SK-N-SH treated with all-trans-retinoic acid at 6 μM for 48 hours (cell line): ENCODE measurements at regions not wholly inside any gene's neighbourhood (a gene's known extent, or its start where the extent isn't known, plus 50 kb on each side); places are given as distances from the start of the nearest gene placed in this dataset.
A peak's percentile ranks its signal among the peaks of the same experiment; 100 is the strongest.

Experiments
- ATAC-seq: fragments of 200-7000 bp; cut with Tn5 transposase; 3 replicates; pipeline ENCODE4 v1.9.1; 2020; ENCODE audit warnings: mild to moderate bottlenecking, moderate library complexity
- ARNTL ChIP-seq: fragments of 450-650 bp; formaldehyde crosslinking; IDR thresholded peaks from 2 replicates; pipeline ENCODE4 v1.5.0; 2020; ENCODE audit warnings: low read depth, mild to moderate bottlenecking, moderate library complexity, borderline replicate concordance
- BACH2 ChIP-seq: fragments of 250-450 bp; sonication (Bioruptor Pico); IDR thresholded peaks from 2 replicates; pipeline ENCODE4 v1.9.0; 2021; ENCODE audit warnings: mild to moderate bottlenecking, borderline replicate concordance
- CSDC2 ChIP-seq: fragments of 250-450 bp; sonication (Bioruptor Pico); IDR thresholded peaks from 2 replicates; pipeline ENCODE4 v1.5.0; 2020; ENCODE audit warnings: mild to moderate bottlenecking, moderate library complexity
- CSRNP3 ChIP-seq: fragments of 250-450 bp; sonication (Bioruptor Pico); IDR thresholded peaks from 2 replicates; pipeline ENCODE4 v1.5.1; 2021; ENCODE audit warnings: mild to moderate bottlenecking, moderate library complexity
- ESRRG ChIP-seq: fragments of 250-450 bp; sonication (Bioruptor Pico); IDR thresholded peaks from 2 replicates; pipeline ENCODE4 v1.6.1; 2021; ENCODE audit warnings: mild to moderate bottlenecking
- PATZ1 ChIP-seq: fragments of 250-450 bp; sonication (Bioruptor Pico); IDR thresholded peaks from 2 replicates; pipeline ENCODE4 v1.8.0; 2020; ENCODE audit warnings: mild to moderate bottlenecking, moderate library complexity, borderline replicate concordance
- PPARA ChIP-seq: fragments of 250-450 bp; sonication (Bioruptor Pico); IDR thresholded peaks from 2 replicates; pipeline ENCODE4 v1.5.0; 2020; ENCODE audit warnings: mild to moderate bottlenecking, borderline replicate concordance
- SNAI2 ChIP-seq: fragments of 250-450 bp; sonication (Bioruptor Pico); IDR thresholded peaks from 2 replicates; pipeline ENCODE4 v1.5.0; 2020; ENCODE audit warnings: mild to moderate bottlenecking, moderate library complexity
- TCF4 ChIP-seq: fragments of 250-450 bp; sonication (Bioruptor Pico); IDR thresholded peaks from 2 replicates; pipeline ENCODE4 v1.8.0; 2021; ENCODE audit warnings: mild to moderate bottlenecking, moderate library complexity, borderline replicate concordance
- TOX ChIP-seq: fragments of 250-450 bp; sonication (Bioruptor Pico); IDR thresholded peaks from 2 replicates; pipeline ENCODE4 v1.8.0; 2021; ENCODE audit warnings: mild to moderate bottlenecking, moderate library complexity, borderline replicate concordance
- TSHZ2 ChIP-seq: fragments of 250-450 bp; sonication (Bioruptor Pico); IDR thresholded peaks from 2 replicates; pipeline ENCODE4 v1.5.0; 2020; ENCODE audit warnings: mild to moderate bottlenecking, moderate library complexity
- ZC3H10 ChIP-seq: fragments of 250-450 bp; sonication (Bioruptor Pico); IDR thresholded peaks from 2 replicates; pipeline ENCODE4 v1.5.1; 2021; ENCODE audit warnings: mild to moderate bottlenecking, moderate library complexity
- ZFP3 ChIP-seq: fragments of 250-450 bp; sonication (Bioruptor Pico); IDR thresholded peaks from 2 replicates; pipeline ENCODE4 v1.5.0; 2020; ENCODE audit warnings: mild to moderate bottlenecking, moderate library complexity
- ZFP30 ChIP-seq: fragments of 450-650 bp; formaldehyde crosslinking; IDR thresholded peaks from 2 replicates; pipeline ENCODE4 v1.5.0; 2022; ENCODE audit warnings: mild to moderate bottlenecking, moderate library complexity
- ZNF565 ChIP-seq: fragments of 450-650 bp; formaldehyde crosslinking; conservative IDR thresholded peaks from 2 replicates; pipeline ENCODE4 v1.5.0; 2020; ENCODE audit warnings: low read depth, mild to moderate bottlenecking, moderate library complexity
- ZNF70 ChIP-seq: fragments of 450-650 bp; formaldehyde crosslinking; IDR thresholded peaks from 2 replicates; pipeline ENCODE4 v1.5.0; 2020; ENCODE audit warnings: mild to moderate bottlenecking, moderate library complexity
- ZNF8 ChIP-seq: fragments of 450-650 bp; formaldehyde crosslinking; IDR thresholded peaks from 2 replicates; pipeline ENCODE4 v1.5.0; 2020; ENCODE audit warnings: mild to moderate bottlenecking, moderate library complexity

- no peak for TF ChIP-seq ESRRG (CRISPR knock-in tag)
- no peak for TF ChIP-seq ZNF8 (CRISPR knock-in tag)
- TF ChIP-seq ZC3H10 (CRISPR knock-in tag), result no peak
- no peak for TF ChIP-seq SNAI2 (CRISPR knock-in tag)
- TF ChIP-seq ZFP30 (CRISPR knock-in tag), result no peak
- TF ChIP-seq ARNTL (CRISPR knock-in tag), result no peak
- TF ChIP-seq ZNF565, result no peak
- TF ChIP-seq CSDC2 (CRISPR knock-in tag), result no peak
- TF ChIP-seq TOX (CRISPR knock-in tag), result no peak
- TF ChIP-seq PATZ1 (CRISPR knock-in tag), result no peak
- TF ChIP-seq ZNF70 (CRISPR knock-in tag), result no peak
- no peak for TF ChIP-seq TCF4 (CRISPR knock-in tag)
- TF ChIP-seq CSRNP3 (CRISPR knock-in tag), result no peak
- ATAC-seq, result no peak
These were observed 86.7 kb upstream of the RET start for GRCh38 chr10:42990016-42990720.

- TF ChIP-seq TSHZ2 (CRISPR knock-in tag) (no peak), BACH2 (peak; percentile 73; the same call in 1 of the 2 replicates)
- TF ChIP-seq, all 23 proteins: peak for 1
- ATAC-seq, result peak; percentile 18; the same call in 1 of the 3 replicates
These were observed 86.0 kb upstream of the RET start for GRCh38 chr10:42990721-42991441.

GRCh38 chr10:42991442-42992098, 85.3 kb upstream of the RET start:
- TF ChIP-seq BACH2, result no peak
- TF ChIP-seq ESRRG (CRISPR knock-in tag), result 0 out of 2 replicates have a peak, but pooled peaks have one; percentile 36
- peak; percentile 81 for TF ChIP-seq CSRNP3 (CRISPR knock-in tag)
- no peak for TF ChIP-seq PATZ1 (CRISPR knock-in tag)
- TF ChIP-seq PPARA, result 0 out of 2 replicates have a peak, but pooled peaks have one; percentile 15
- TF ChIP-seq ZNF8 (CRISPR knock-in tag), result 0 out of 2 replicates have a peak, but pooled peaks have one; percentile 24
- peak; percentile 98 for TF ChIP-seq TSHZ2 (CRISPR knock-in tag)
- no peak for TF ChIP-seq ZFP3 (CRISPR knock-in tag)
- no peak for TF ChIP-seq TOX (CRISPR knock-in tag)
- no peak for TF ChIP-seq ARNTL (CRISPR knock-in tag)
- TF ChIP-seq TCF4 (CRISPR knock-in tag), result peak; percentile 98
- peak; percentile 41; the same call in 1 of the 3 replicates for ATAC-seq
